SK-N-MC (cell line): ENCODE measurements at regions not wholly inside any gene's neighbourhood (a gene's known extent, or its start where the extent isn't known, plus 50 kb on each side); places are given as distances from the start of the nearest gene placed in this dataset.

Experiments used
- DNase-seq: peaks from one replicate; pipeline ENCODE4 v3.0.0-alpha.2; 2011; ENCODE audit warnings: low read depth, low spot score
- H3K27ac ChIP-seq: fragments of 200-600 bp; sonication (generic); 2 replicates; pipeline ENCODE4 v1.5.1; 2016; ENCODE audit warnings: mixed run types
- H3K36me3 ChIP-seq: fragments of 200-600 bp; sonication (generic); 2 replicates; pipeline ENCODE4 v1.6.1; 2017; ENCODE audit warnings: antibody characterized with exemption, low read length, mixed read lengths; ENCODE audit not compliant: insufficient read depth
- H3K4me3 ChIP-seq: fragments of 200-600 bp; sonication (generic); 2 replicates; pipeline ENCODE4 v1.5.1; 2016
- H3K9ac ChIP-seq: fragments of 200-600 bp; sonication (generic); 2 replicates; pipeline ENCODE4 v1.8.0; 2017; ENCODE audit warnings: mixed run types, mixed read lengths; ENCODE audit not compliant: insufficient read length
- H3K9me3 ChIP-seq: fragments of 200-600 bp; sonication (generic); 2 replicates; pipeline ENCODE4 v1.6.1; 2017; ENCODE audit warnings: low read depth, mild to moderate bottlenecking, antibody characterized with exemption, low read length, moderate library complexity, mixed read lengths
- EZH2 ChIP-seq: fragments of 200-600 bp; sonication (generic); IDR thresholded peaks from one replicate; pipeline ENCODE4 v1.6.1; 2017; ENCODE audit warnings: antibody characterized with exemption
- FOXP2 ChIP-seq: optimal IDR thresholded peaks from 2 replicates; pipeline ENCODE3; 2011; ENCODE audit warnings: mild to moderate bottlenecking, moderate library complexity; ENCODE audit not compliant: insufficient read depth; ENCODE audit errors: extremely low read length, control extremely low read depth
- POLR2AphosphoS5 ChIP-seq: IDR thresholded peaks from 2 replicates; pipeline ENCODE4 v1.6.1; 2012; ENCODE audit warnings: mild to moderate bottlenecking, low read depth, low read length, borderline replicate concordance

DNA sequence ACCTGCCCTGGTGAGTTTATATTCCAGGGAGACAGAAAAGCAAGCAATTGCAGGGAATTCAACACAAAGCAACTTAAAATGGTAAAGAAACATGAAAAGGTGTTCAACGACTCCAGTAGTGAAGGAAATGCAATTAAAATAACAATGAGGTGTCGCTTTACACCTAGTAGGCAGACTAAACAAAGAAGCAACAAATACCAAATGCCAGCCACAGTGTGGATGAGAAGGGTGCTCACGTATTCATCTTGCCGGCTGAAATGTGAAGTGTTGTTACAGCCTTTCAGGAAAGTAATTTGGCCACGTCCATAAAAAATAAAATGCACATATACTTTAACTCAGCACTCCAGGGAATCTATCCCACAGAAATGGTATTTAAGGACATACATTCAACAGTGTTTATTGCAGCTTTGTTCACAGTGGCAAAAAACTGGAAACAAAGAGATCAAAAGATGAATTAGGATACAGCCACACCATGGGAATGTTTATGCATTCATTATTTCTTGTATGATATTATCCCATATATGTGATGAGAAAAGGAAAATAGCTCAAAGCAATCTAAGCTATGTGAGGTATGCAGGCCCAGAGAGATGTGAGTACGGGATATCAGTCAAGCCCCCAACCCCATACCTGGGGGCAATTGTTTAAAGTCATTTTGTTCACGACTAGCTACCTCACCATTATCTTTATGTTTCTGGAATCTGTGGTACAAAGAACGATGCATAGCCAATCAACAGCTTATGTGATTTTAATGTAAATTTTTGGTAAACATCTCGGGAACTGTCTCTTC is 266.0 kb upstream of the SOX4 start:
- Histone ChIP-seq H3K9ac (no peak overlapping the region), H3K27ac (no peak overlapping the region), H3K36me3 (no peaks in the 10 kb centered on the region), H3K9me3 (no peaks in the 10 kb centered on the region), H3K4me3 (no peak overlapping the region)
- no peak for TF ChIP-seq EZH2
- TF ChIP-seq POLR2AphosphoS5, result no peak
- TF ChIP-seq FOXP2, result no peak
- no peak for DNase-seq

DNA sequence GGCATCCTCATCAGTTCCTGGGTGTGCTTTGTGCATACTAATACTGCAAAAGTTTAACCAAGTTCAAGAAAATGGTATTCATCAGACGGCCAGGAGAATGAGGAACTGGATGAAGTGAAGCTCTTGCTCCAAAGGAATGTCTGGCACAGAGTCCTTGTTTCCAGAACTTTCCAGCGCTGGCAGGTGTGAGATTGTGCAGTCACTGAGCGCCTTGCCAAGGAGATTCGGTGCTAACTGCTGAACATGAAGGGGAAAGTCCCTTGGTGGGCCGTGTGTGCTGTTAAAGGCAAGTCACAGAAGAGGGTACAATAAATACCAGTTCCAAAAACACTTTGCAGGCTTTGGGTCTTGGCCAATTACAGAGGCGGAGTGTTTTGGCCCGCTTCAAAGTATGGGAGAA is 262.3 kb upstream of the SOX4 start:
- H3K27ac ChIP-seq, result no peak overlapping the region
- no peak overlapping the region for H3K4me3 ChIP-seq
- DNase-seq, result no peak
- H3K9ac ChIP-seq, result no peak overlapping the region
- H3K36me3 ChIP-seq, result no peaks in the 10 kb centered on the region
- H3K9me3 ChIP-seq, result no peaks in the 10 kb centered on the region
- no peak for TF ChIP-seq FOXP2
- no peak for TF ChIP-seq EZH2
- TF ChIP-seq POLR2AphosphoS5, result no peak

DNA sequence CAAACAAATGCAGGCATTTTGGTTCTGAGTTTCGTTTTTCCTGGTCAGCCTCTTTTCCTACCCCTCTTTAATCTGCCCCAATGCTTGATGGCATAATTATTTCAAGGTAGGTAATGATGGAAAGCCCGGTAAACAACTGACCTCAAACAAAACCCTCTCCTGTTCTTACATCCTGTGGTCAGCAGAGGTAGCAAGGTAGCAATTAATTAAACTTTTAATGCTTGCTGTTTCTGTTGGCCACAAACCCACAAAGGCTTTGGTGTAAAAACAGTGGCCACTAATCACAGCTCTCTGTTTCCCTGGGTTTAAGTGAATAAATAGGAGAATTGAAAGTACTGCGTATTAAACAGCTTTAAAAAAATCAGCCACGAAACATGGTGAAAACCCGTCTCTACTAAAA is 261.5 kb upstream of the SOX4 start:
- no peaks in the 10 kb centered on the region for H3K36me3 ChIP-seq
- H3K4me3 ChIP-seq, result no peak overlapping the region
- no peak for TF ChIP-seq EZH2
- no peak for TF ChIP-seq POLR2AphosphoS5
- no peak for TF ChIP-seq FOXP2
- DNase-seq, result no peak
- no peak overlapping the region for H3K9ac ChIP-seq
- no peak overlapping the region for H3K27ac ChIP-seq
- no peaks in the 10 kb centered on the region for H3K9me3 ChIP-seq

DNA sequence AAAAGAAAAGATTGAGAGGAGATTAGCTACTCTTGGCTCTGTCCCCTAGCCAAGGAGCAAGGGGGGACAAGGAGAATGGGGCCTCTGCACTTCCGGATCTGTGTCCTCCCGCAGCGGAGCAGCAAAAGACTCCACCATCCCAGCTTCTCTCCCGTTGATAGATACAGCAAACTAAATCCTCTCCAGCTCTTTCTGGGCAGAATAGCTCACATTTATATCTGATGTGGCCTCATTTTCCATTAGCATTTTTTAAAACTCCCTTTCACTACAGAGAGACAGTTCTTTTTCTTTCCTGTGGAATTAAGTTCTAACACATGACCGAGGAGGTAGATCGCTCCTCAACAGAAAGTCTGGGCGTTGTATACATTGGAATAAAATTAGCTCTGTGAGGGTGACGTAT is 260.9 kb upstream of the SOX4 start:
- H3K9me3 ChIP-seq, result no peaks in the 10 kb centered on the region
- no peak overlapping the region for H3K4me3 ChIP-seq
- H3K27ac ChIP-seq, result no peak overlapping the region
- H3K9ac ChIP-seq, result no peak overlapping the region
- no peak for DNase-seq
- H3K36me3 ChIP-seq, result no peaks in the 10 kb centered on the region
- no peak for TF ChIP-seq FOXP2
- TF ChIP-seq POLR2AphosphoS5, result no peak
- no peak for TF ChIP-seq EZH2

DNA sequence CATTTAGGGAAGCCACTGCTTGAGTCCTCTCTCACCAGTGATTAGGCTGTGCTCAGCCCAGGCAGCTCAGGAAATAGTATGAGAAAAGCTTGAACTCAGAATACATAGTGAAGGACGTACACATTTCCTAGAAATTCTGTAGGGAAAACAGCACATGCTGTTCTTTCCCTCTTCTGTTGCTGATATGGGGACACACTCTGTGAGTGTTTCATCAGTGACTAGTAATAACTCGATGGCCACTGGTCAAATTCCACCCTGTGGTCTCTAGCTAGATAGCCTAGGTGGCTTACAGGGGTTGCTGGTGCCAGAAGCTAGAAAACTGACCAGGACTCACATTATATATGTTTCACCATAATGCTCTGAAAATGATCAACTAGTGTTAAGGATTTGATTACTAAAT is 259.8 kb upstream of the SOX4 start:
- Histone ChIP-seq H3K9ac (no peak overlapping the region), H3K9me3 (no peaks in the 10 kb centered on the region), H3K4me3 (no peak overlapping the region), H3K27ac (no peak overlapping the region), H3K36me3 (no peaks in the 10 kb centered on the region)
- no peak for DNase-seq
- no peak for TF ChIP-seq EZH2

DNA sequence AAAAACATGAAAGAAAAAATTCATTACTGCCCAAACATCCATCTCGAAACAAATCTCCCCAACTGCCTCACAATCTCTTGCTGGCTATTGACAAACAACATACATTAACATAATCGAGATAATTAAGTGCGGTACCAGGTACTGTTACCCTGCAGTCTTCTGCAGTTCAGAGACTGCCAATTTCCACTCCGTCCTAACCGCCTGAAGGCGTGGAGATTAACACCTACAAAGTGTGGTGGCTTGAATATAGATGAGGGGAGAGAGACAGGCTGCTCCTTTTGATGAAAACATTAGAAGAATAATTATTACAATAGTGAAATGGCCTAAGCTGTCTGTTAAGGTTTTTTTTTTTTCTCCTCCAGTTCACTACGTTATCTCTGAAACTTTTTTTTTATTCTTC is 258.9 kb upstream of the SOX4 start:
- TF ChIP-seq POLR2AphosphoS5 (no peak), FOXP2 (no peak), EZH2 (no peak)
- Histone ChIP-seq H3K4me3 (no peak overlapping the region), H3K27ac (no peak overlapping the region), H3K36me3 (no peaks in the 10 kb centered on the region), H3K9ac (no peak overlapping the region), H3K9me3 (no peaks in the 10 kb centered on the region)
- DNase-seq, result no peak

DNA sequence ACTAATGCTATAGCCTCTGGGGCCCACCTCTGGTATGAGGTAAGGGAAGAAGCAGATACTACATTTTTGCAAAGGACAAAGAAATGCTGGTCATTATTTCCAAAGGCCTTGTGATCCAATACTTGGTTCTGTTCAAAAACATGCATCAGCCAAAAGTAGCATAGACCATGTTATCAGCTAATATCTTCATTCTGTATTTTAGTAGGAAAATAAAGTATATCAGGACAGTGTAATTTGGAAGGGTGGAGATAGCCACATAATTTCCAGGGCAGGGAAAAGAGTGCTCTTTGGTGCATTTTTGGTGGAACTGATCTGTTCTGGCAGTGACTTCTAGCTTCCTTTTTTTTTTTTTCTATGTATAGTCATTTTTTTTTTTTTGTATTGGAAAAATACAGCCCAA is 258.0 kb upstream of the SOX4 start:
- no peaks in the 10 kb centered on the region for H3K9me3 ChIP-seq
- no peak overlapping the region for H3K27ac ChIP-seq
- no peak for DNase-seq
- no peak for TF ChIP-seq EZH2
- no peak for TF ChIP-seq POLR2AphosphoS5
- no peak for TF ChIP-seq FOXP2
- H3K36me3 ChIP-seq, result no peaks in the 10 kb centered on the region
- no peak overlapping the region for H3K4me3 ChIP-seq
- no peak overlapping the region for H3K9ac ChIP-seq

DNA sequence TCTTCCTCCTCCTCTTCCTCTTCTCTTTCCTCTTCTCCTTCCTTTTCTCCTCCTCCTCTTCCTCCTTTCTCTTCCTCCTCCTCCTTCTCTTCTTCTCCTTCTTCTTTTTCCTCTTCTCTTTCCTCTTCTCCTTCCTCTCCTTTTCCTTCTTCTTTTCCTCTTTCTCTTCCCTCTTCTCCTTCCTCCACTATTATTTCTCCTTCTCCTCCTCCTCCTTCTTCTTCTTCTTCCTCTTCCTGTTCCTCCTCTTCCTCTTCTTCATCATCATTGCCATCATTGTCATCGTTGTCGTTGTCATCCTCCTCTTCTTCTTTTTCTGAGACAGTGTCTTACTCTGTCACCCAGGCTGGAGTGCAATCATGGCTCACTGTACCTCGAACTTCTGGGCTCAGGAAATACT is 256.3 kb upstream of the SOX4 start:
- H3K9ac ChIP-seq, result no peak overlapping the region
- H3K4me3 ChIP-seq, result no peak overlapping the region
- DNase-seq, result no peak
- H3K9me3 ChIP-seq, result no peaks in the 10 kb centered on the region
- TF ChIP-seq FOXP2 (no peak), EZH2 (no peak), POLR2AphosphoS5 (no peak)
- no peaks in the 10 kb centered on the region for H3K36me3 ChIP-seq
- no peak overlapping the region for H3K27ac ChIP-seq

DNA sequence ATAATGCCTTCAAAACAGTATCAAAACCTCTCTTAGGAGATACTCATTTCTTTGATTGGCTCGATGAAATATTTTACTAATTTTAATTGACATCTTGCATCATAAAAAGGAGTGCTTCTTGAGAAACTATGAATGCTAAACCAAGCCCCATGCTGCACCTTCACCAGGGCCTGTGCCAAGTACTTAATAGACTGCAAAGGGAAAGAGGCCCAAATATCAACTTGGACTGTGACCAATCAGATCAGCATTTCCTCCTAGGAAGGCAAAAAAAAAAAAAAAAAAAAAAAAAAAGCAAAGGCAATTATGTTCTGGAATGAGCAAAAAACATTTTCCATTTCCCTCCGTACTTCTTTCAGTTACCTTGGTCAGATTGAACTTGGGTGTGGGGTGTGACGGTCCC is 253.0 kb upstream of the SOX4 start:
- H3K9me3 ChIP-seq, result no peaks in the 10 kb centered on the region
- DNase-seq, result no peak
- no peak overlapping the region for H3K9ac ChIP-seq
- H3K36me3 ChIP-seq, result no peaks in the 10 kb centered on the region
- H3K27ac ChIP-seq, result no peak overlapping the region
- no peak for TF ChIP-seq POLR2AphosphoS5
- no peak for TF ChIP-seq FOXP2
- TF ChIP-seq EZH2, result no peak
- H3K4me3 ChIP-seq, result no peak overlapping the region
